ENCODE measurements at regions not wholly inside any gene's neighbourhood (a gene's known extent, or its start where the extent isn't known, plus 50 kb on each side); places are given as distances from the start of the nearest gene placed in this dataset.
A peak's percentile ranks its signal among the peaks of the same experiment; 100 is the strongest.
"Not testable (repeated sequence)": the region's sequence is repeated elsewhere in the genome, so short reads cannot be mapped to it uniquely, and the experiment has no call there.

GRCh38 chr2:132259276-132259675, 97.5 kb upstream of the ANKRD30BL start:
- not testable (repeated sequence) for H3K27ac ChIP-seq (ENCODE audit: low read depth, low read length); H3K27me3 ChIP-seq (ENCODE audit: control insufficient read depth, insufficient read depth, low read length); H3K9me3 ChIP-seq (ENCODE audit: control insufficient read depth, insufficient read depth, low read length); H3K36me3 ChIP-seq (ENCODE audit: control insufficient read depth, insufficient read depth, low read length); H3K9ac ChIP-seq (ENCODE audit: low read depth, low read length); H3K4me1 ChIP-seq (ENCODE audit: control insufficient read depth, insufficient read depth, low read length); H3K4me3 ChIP-seq (ENCODE audit: low read depth, low read length)

GRCh38 chr2:132265595-132265994, 103.8 kb upstream of the ANKRD30BL start:
- H3K9ac ChIP-seq (ENCODE audit: low read depth, low read length); H3K27ac ChIP-seq (ENCODE audit: low read depth, low read length); H3K36me3 ChIP-seq (ENCODE audit: control insufficient read depth, insufficient read depth, low read length); H3K27me3 ChIP-seq (ENCODE audit: control insufficient read depth, insufficient read depth, low read length); H3K4me3 ChIP-seq (ENCODE audit: low read depth, low read length); H3K9me3 ChIP-seq (ENCODE audit: control insufficient read depth, insufficient read depth, low read length): not testable (repeated sequence)
- peaks cover 22% of the 10 kb centered on the region for H3K4me1 ChIP-seq (ENCODE audit: control insufficient read depth, insufficient read depth, low read length)

GRCh38 chr2:132267105-132267497, 105.3 kb upstream of the ANKRD30BL start:
- peak overlapping the region; percentile 94 for H3K27ac ChIP-seq (ENCODE audit: low read depth, low read length)
- H3K27me3 ChIP-seq (ENCODE audit: control insufficient read depth, insufficient read depth, low read length), result no peaks in the 10 kb centered on the region
- H3K9ac ChIP-seq (ENCODE audit: low read depth, low read length), result peak overlapping the region; percentile 61
- no peaks in the 10 kb centered on the region for H3K9me3 ChIP-seq (ENCODE audit: control insufficient read depth, insufficient read depth, low read length)
- H3K36me3 ChIP-seq (ENCODE audit: control insufficient read depth, insufficient read depth, low read length), result no peaks in the 10 kb centered on the region
- H3K4me1 ChIP-seq (ENCODE audit: control insufficient read depth, insufficient read depth, low read length), result peaks cover 22% of the 10 kb centered on the region
- peak overlapping the region; percentile 57; the same call in 1 of the 2 replicates for H3K4me3 ChIP-seq (ENCODE audit: low read depth, low read length)

GRCh38 chr2:132267498-132268283, 105.9 kb upstream of the ANKRD30BL start:
- H3K36me3 ChIP-seq (ENCODE audit: control insufficient read depth, insufficient read depth, low read length); H3K27me3 ChIP-seq (ENCODE audit: control insufficient read depth, insufficient read depth, low read length); H3K9me3 ChIP-seq (ENCODE audit: control insufficient read depth, insufficient read depth, low read length): not testable (repeated sequence)
- Histone ChIP-seq H3K9ac (ENCODE audit: low read depth, low read length) (peak overlapping the region; percentile 61), H3K4me3 (ENCODE audit: low read depth, low read length) (peak overlapping the region; percentile 57), H3K27ac (ENCODE audit: low read depth, low read length) (peak overlapping the region; percentile 94), H3K4me1 (ENCODE audit: control insufficient read depth, insufficient read depth, low read length) (peaks cover 22% of the 10 kb centered on the region)

- Histone ChIP-seq H3K9ac (ENCODE audit: low read depth, low read length) (peak overlapping the region; percentile 64), H3K4me1 (ENCODE audit: control insufficient read depth, insufficient read depth, low read length) (peaks cover 22% of the 10 kb centered on the region), H3K27ac (ENCODE audit: low read depth, low read length) (peak overlapping the region; percentile 94), H3K4me3 (ENCODE audit: low read depth, low read length) (peak overlapping the region; percentile 44; the same call in 1 of the 2 replicates)
- not testable (repeated sequence) for H3K36me3 ChIP-seq (ENCODE audit: control insufficient read depth, insufficient read depth, low read length); H3K9me3 ChIP-seq (ENCODE audit: control insufficient read depth, insufficient read depth, low read length); H3K27me3 ChIP-seq (ENCODE audit: control insufficient read depth, insufficient read depth, low read length)
Measured at GRCh38 chr2:132268284-132268976, 106.7 kb upstream of the ANKRD30BL start.

DNA sequence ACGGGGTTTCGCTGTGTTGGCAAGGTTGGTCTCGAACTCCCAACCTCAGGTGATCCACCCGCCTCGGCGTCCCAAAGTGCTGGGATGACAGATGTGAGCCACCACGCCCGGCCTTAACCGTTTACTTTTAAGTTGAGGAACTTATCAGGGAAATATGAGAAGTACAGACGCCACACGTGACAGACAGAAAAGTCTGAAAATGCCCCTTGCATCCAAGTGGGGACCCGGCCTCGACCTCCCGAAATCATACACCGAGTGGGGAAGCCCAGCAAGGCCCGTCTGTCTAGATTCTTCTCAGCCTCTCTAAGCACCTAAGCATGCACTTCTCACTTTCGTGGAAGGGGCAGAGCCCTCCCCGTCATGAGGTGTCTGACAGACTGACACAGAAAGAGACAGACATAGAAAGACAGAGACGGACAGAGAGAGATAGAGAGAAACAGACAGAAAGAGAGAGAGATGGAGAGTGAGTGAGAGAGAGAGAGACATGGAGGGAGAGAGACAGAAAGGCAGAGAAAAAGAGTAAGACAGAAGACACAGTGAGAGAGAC, 107.3 kb upstream of the ANKRD30BL start:
- no peaks in the 10 kb centered on the region for H3K36me3 ChIP-seq (ENCODE audit: control insufficient read depth, insufficient read depth, low read length)
- H3K27me3 ChIP-seq (ENCODE audit: control insufficient read depth, insufficient read depth, low read length), result no peaks in the 10 kb centered on the region
- no peak overlapping the region for H3K27ac ChIP-seq (ENCODE audit: low read depth, low read length)
- no peaks in the 10 kb centered on the region for H3K9me3 ChIP-seq (ENCODE audit: control insufficient read depth, insufficient read depth, low read length)
- peaks cover 22% of the 10 kb centered on the region for H3K4me1 ChIP-seq (ENCODE audit: control insufficient read depth, insufficient read depth, low read length)
- H3K9ac ChIP-seq (ENCODE audit: low read depth, low read length), result no peak overlapping the region
- no peak overlapping the region for H3K4me3 ChIP-seq (ENCODE audit: low read depth, low read length)

DNA sequence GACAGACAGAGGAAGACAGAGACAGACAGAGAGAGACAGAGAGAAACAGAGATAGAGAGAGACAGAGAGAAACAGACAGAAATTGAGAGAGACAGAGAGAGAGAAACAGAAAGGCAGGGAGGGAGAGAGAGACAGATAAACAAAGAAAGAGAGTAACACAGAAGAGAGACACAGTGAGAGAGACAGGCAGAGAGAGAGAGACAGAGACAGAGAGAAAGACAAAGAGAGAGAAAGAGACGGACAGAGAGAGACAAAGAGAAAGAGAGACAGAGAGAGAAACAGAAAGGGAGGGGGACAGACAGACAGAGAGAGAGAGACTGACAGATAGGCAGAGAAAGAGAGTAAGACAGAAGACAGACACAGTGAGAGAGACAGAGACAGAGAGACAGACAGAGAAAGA, 108.5 kb upstream of the ANKRD30BL start:
- H3K4me1 ChIP-seq (ENCODE audit: control insufficient read depth, insufficient read depth, low read length), result peaks cover 22% of the 10 kb centered on the region
- no peak overlapping the region for H3K27ac ChIP-seq (ENCODE audit: low read depth, low read length)
- no peaks in the 10 kb centered on the region for H3K36me3 ChIP-seq (ENCODE audit: control insufficient read depth, insufficient read depth, low read length)
- no peak overlapping the region for H3K4me3 ChIP-seq (ENCODE audit: low read depth, low read length)
- no peaks in the 10 kb centered on the region for H3K9me3 ChIP-seq (ENCODE audit: control insufficient read depth, insufficient read depth, low read length)
- no peak overlapping the region for H3K9ac ChIP-seq (ENCODE audit: low read depth, low read length)
- H3K27me3 ChIP-seq (ENCODE audit: control insufficient read depth, insufficient read depth, low read length), result no peaks in the 10 kb centered on the region

DNA sequence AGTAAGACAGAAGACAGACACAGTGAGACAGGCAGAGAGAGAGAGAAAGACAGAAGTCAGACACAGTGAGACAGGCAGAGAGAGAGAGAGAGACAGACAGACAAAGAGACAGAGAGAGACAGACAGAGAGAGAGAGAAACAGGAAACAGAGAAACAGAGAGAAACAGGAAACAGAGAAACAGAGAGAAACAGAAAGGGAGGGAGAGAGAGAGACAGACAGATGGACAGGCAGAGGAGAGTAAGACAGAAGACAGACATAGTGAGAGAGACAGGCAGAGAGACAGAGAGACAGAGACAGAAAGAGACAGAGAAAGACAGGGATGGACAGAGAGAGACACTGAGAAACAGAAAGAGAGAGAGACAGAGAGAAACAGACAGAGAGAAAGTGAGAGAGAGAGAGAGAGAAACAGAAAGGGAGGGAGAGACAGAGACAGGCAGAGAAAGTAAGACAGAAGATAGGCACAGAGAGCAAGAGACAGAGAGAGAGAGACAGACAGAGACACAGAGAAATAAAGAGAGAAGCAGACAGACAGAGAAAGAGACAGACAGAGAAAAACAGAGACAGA, 109.3 kb upstream of the ANKRD30BL start:
- H3K27me3 ChIP-seq (ENCODE audit: control insufficient read depth, insufficient read depth, low read length), result no peaks in the 10 kb centered on the region
- H3K9ac ChIP-seq (ENCODE audit: low read depth, low read length), result no peak overlapping the region
- peaks cover 21% of the 10 kb centered on the region for H3K4me1 ChIP-seq (ENCODE audit: control insufficient read depth, insufficient read depth, low read length)
- no peak overlapping the region for H3K27ac ChIP-seq (ENCODE audit: low read depth, low read length)
- no peaks in the 10 kb centered on the region for H3K9me3 ChIP-seq (ENCODE audit: control insufficient read depth, insufficient read depth, low read length)
- no peaks in the 10 kb centered on the region for H3K36me3 ChIP-seq (ENCODE audit: control insufficient read depth, insufficient read depth, low read length)
- no peak overlapping the region for H3K4me3 ChIP-seq (ENCODE audit: low read depth, low read length)

GRCh38 chr2:132271794-132272193, 110.0 kb upstream of the ANKRD30BL start:
- H3K36me3 ChIP-seq (ENCODE audit: control insufficient read depth, insufficient read depth, low read length); H3K27me3 ChIP-seq (ENCODE audit: control insufficient read depth, insufficient read depth, low read length); H3K4me3 ChIP-seq (ENCODE audit: low read depth, low read length); H3K9ac ChIP-seq (ENCODE audit: low read depth, low read length); H3K27ac ChIP-seq (ENCODE audit: low read depth, low read length); H3K9me3 ChIP-seq (ENCODE audit: control insufficient read depth, insufficient read depth, low read length): not testable (repeated sequence)
- H3K4me1 ChIP-seq (ENCODE audit: control insufficient read depth, insufficient read depth, low read length), result peaks cover 14% of the 10 kb centered on the region

DNA sequence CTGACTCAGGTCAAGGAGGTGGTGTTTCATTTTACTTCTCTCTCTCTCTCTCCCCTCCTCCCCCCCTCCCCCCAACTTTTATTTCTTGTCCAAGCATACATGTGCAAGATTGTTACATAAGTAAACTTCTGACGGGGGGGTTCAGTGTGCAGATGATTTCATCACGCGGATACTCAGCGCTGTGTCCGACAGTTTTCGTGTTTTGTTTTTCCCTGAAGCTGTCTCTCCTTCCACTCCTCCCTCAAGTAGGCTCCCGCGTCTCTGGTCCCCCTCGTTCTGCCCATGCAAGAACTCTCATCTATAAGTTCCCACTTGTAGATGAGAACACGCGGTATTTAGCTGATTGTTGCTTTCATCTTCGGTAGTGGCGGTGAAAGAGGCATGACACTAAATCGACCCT, 111.0 kb upstream of the ANKRD30BL start:
- Histone ChIP-seq H3K4me3 (ENCODE audit: low read depth, low read length) (no peak overlapping the region), H3K9me3 (ENCODE audit: control insufficient read depth, insufficient read depth, low read length) (no peaks in the 10 kb centered on the region), H3K9ac (ENCODE audit: low read depth, low read length) (no peak overlapping the region), H3K36me3 (ENCODE audit: control insufficient read depth, insufficient read depth, low read length) (no peaks in the 10 kb centered on the region), H3K27me3 (ENCODE audit: control insufficient read depth, insufficient read depth, low read length) (no peaks in the 10 kb centered on the region), H3K4me1 (ENCODE audit: control insufficient read depth, insufficient read depth, low read length) (peaks cover 5% of the 10 kb centered on the region; the same call in 1 of the 2 replicates), H3K27ac (ENCODE audit: low read depth, low read length) (no peak overlapping the region)

- H3K4me1 ChIP-seq (ENCODE audit: control insufficient read depth, insufficient read depth, low read length); H3K36me3 ChIP-seq (ENCODE audit: control insufficient read depth, insufficient read depth, low read length); H3K27ac ChIP-seq (ENCODE audit: low read depth, low read length); H3K4me3 ChIP-seq (ENCODE audit: low read depth, low read length); H3K27me3 ChIP-seq (ENCODE audit: control insufficient read depth, insufficient read depth, low read length); H3K9me3 ChIP-seq (ENCODE audit: control insufficient read depth, insufficient read depth, low read length); H3K9ac ChIP-seq (ENCODE audit: low read depth, low read length): not testable (repeated sequence)
Measured at GRCh38 chr2:132273585-132273984, 111.8 kb upstream of the ANKRD30BL start.
